GM19452 (cell line): ENCODE measurements at regions not wholly inside any gene's neighbourhood (a gene's known extent, or its start where the extent isn't known, plus 50 kb on each side); places are given as distances from the start of the nearest gene placed in this dataset.

Experiments
- ATAC-seq: cut with Tn5 transposase; IDR thresholded peaks from one replicate; pipeline ENCODE4 v1.9.1; 2021; ENCODE audit not compliant: unreplicated experiment

- no peak for ATAC-seq
These were observed 50.8 kb upstream of the INCENP start for GRCh38 chr11:62073061-62073460.

- no peak for ATAC-seq
These were observed 52.4 kb upstream of the INCENP start for GRCh38 chr11:62071408-62071807.

- no peak for ATAC-seq
These were observed 53.6 kb upstream of the INCENP start for GRCh38 chr11:62069986-62070919.

- ATAC-seq: no peak
These were observed 54.4 kb upstream of the INCENP start for GRCh38 chr11:62069374-62069773.

GRCh38 chr11:62068730-62069129 is 55.1 kb upstream of the INCENP start:
- ATAC-seq: no peak

GRCh38 chr11:62067741-62068140 is 56.1 kb upstream of the INCENP start:
- ATAC-seq: no peak

GRCh38 chr11:62064221-62064620 is 59.6 kb upstream of the INCENP start:
- ATAC-seq: no peak

- ATAC-seq: no peak
These were observed 61.5 kb upstream of the INCENP start for GRCh38 chr11:62062223-62062861.

- no peak for ATAC-seq
These were observed 62.2 kb upstream of the INCENP start for GRCh38 chr11:62061356-62062222.

- no peak for ATAC-seq
These were observed 66.7 kb upstream of the INCENP start for GRCh38 chr11:62057069-62057468.

- no peak for ATAC-seq
These were observed 67.8 kb upstream of the INCENP start for GRCh38 chr11:62055970-62056369.

- no peak for ATAC-seq
These were observed 69.2 kb upstream of the INCENP start for GRCh38 chr11:62054484-62055121.

- no peak for ATAC-seq
These were observed 69.7 kb upstream of the INCENP start for GRCh38 chr11:62054081-62054480.

- ATAC-seq: no peak
These were observed 73.1 kb upstream of the INCENP start for GRCh38 chr11:62050716-62051115.

GRCh38 chr11:62048100-62048499 is 75.7 kb upstream of the INCENP start:
- no peak for ATAC-seq

- no peak for ATAC-seq
These were observed 77.2 kb upstream of the INCENP start for GRCh38 chr11:62046568-62047100.

- no peak for ATAC-seq
These were observed 77.2 kb upstream of the FTH1 start for GRCh38 chr11:62044639-62045121.

GRCh38 chr11:62035293-62035692 is 67.9 kb upstream of the FTH1 start:
- ATAC-seq: no peak

- no peak for ATAC-seq
These were observed 66.6 kb upstream of the FTH1 start for GRCh38 chr11:62034036-62034338.

GRCh38 chr11:62033191-62034035 is 66.0 kb upstream of the FTH1 start:
- ATAC-seq: no peak
